HL-60 (cell line): ENCODE measurements at regions not wholly inside any gene's neighbourhood (a gene's known extent, or its start where the extent isn't known, plus 50 kb on each side); places are given as distances from the start of the nearest gene placed in this dataset.
"Not testable (repeated sequence)": the region's sequence is repeated elsewhere in the genome, so short reads cannot be mapped to it uniquely, and the experiment has no call there.

ENCODE experiments used
- DNase-seq, 2 experiments: peaks; one replicate each; pipeline ENCODE4 v3.0.0-alpha.2; 2010 to 2020; ENCODE audit warnings: low read depth in 1 of 2, low spot score in 1 of 2
- H3K27ac ChIP-seq: fragments of 250-450 bp; sonication (Bioruptor Pico); replicated peaks from 2 replicates; pipeline ENCODE4 v1.5.1; 2020; ENCODE audit warnings: mild to moderate bottlenecking, moderate library complexity
- H3K27me3 ChIP-seq: fragments of 250-450 bp; sonication (Bioruptor Pico); 2 replicates; pipeline ENCODE4 v1.5.1; 2021; ENCODE audit warnings: mild to moderate bottlenecking, moderate library complexity; ENCODE audit not compliant: insufficient read depth, poor library complexity, severe bottlenecking
- H3K4me3 ChIP-seq: replicated peaks from 2 replicates; pipeline ENCODE4 v1.5.1; 2011; ENCODE audit warnings: mild to moderate bottlenecking, control low read depth, low read length; ENCODE audit not compliant: insufficient read depth
- CTCF ChIP-seq: IDR thresholded peaks from one replicate; pipeline ENCODE4 v1.5.1; 2011; ENCODE audit warnings: low read length, control low read depth, inconsistent platforms; ENCODE audit not compliant: insufficient read depth
- GABPA ChIP-seq: IDR thresholded peaks from 2 replicates; pipeline ENCODE4 v1.6.1; 2012; ENCODE audit warnings: low read depth
- POLR2AphosphoS5 ChIP-seq: IDR thresholded peaks from 2 replicates; pipeline ENCODE4 v1.6.1; 2012; ENCODE audit warnings: low read depth
- SPI1 ChIP-seq: IDR thresholded peaks from 2 replicates; pipeline ENCODE4 v1.6.1; 2012; ENCODE audit warnings: low read depth, mild to moderate bottlenecking, borderline replicate concordance
- TF ChIP-seq, protein P1 (sequence below): IDR thresholded peaks from 2 replicates; pipeline ENCODE4 v1.6.1; 2012; ENCODE audit warnings: low read depth; ENCODE audit not compliant: insufficient replicate concordance

DNA sequence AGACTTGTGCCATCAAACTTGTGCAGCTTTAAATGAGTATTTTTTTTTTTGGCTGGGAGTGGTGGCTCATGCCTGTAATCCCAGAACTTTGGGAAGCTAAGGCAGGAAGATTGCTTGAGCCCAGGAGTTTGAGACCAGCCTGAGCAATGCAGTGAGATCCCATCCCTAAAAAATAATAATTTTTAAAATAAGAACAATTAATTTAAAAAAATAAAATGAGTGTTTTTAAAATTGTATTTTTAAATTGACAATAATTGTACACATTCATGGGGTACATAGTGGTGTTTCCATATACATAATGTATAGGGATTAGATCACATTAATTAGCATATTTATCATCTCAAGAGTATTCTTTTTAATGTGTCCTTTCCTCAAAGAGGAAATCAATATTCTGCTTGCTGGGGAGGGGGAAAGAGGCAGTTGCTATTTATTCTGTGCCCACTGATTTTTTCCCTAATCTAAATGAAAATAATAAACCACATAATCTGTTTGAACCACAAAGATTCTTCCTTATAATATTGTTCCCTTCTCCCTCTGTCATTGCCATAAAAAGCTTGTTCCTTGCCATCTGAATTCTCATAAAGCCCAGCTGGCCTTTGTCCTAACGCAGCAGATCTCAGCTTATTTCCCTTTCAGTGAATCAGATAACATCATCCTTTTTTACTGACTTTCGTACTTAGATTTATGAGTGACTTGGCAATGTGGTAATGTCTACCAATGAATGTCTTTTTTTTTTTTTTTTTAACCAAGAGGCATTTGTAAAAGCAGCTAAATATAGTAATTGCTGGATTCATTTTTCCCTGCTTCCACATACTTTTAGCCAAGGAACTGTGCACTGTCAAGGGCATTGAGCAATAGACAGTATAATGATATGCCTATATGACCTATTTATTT is 81.8 kb upstream of the RUBCNL start:
- DNase-seq, result no peak
- no peaks in the 10 kb centered on the region for H3K27me3 ChIP-seq
- H3K27ac ChIP-seq, result no peak overlapping the region
- TF ChIP-seq, protein P1, sequence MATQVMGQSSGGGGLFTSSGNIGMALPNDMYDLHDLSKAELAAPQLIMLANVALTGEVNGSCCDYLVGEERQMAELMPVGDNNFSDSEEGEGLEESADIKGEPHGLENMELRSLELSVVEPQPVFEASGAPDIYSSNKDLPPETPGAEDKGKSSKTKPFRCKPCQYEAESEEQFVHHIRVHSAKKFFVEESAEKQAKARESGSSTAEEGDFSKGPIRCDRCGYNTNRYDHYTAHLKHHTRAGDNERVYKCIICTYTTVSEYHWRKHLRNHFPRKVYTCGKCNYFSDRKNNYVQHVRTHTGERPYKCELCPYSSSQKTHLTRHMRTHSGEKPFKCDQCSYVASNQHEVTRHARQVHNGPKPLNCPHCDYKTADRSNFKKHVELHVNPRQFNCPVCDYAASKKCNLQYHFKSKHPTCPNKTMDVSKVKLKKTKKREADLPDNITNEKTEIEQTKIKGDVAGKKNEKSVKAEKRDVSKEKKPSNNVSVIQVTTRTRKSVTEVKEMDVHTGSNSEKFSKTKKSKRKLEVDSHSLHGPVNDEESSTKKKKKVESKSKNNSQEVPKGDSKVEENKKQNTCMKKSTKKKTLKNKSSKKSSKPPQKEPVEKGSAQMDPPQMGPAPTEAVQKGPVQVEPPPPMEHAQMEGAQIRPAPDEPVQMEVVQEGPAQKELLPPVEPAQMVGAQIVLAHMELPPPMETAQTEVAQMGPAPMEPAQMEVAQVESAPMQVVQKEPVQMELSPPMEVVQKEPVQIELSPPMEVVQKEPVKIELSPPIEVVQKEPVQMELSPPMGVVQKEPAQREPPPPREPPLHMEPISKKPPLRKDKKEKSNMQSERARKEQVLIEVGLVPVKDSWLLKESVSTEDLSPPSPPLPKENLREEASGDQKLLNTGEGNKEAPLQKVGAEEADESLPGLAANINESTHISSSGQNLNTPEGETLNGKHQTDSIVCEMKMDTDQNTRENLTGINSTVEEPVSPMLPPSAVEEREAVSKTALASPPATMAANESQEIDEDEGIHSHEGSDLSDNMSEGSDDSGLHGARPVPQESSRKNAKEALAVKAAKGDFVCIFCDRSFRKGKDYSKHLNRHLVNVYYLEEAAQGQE, result no peak
- TF ChIP-seq SPI1 (no peak), GABPA (no peak), CTCF (no peak), POLR2AphosphoS5 (no peak)
- H3K4me3 ChIP-seq, result no peak overlapping the region

GRCh38 chr13:46467694-46468093 is 80.6 kb upstream of the RUBCNL start:
- H3K27ac ChIP-seq, H3K4me3 ChIP-seq, H3K27me3 ChIP-seq, DNase-seq: not testable (repeated sequence)

DNA sequence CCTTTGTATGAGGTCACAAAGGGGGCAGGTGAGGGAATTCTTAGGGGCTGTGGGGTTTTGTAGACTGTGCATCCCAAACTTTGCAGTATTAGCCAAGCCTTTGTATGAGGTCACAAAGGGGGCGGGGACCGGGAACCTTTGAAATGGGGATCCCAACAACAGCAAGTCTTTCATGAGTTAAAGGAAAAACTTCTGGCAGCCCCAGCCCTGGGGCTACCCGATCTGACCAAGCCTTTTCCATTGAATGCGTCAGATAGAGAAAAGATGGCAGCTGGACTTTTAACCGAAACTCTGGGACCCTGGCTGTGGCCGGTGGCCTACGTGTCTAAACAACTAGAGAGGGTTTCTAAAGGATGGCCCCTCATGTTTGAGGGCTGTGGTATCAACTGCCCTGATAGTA is 79.0 kb upstream of the RUBCNL start:
- not testable (repeated sequence) for H3K27ac ChIP-seq, H3K27me3 ChIP-seq, H3K4me3 ChIP-seq, DNase-seq

GRCh38 chr13:46463719-46464118 is 76.7 kb upstream of the RUBCNL start:
- TF ChIP-seq GABPA (no peak), SPI1 (no peak), POLR2AphosphoS5 (no peak), CTCF (no peak)
- TF ChIP-seq, protein P1, result no peak
- DNase-seq, result no peak
- H3K4me3 ChIP-seq, result no peak overlapping the region
- no peaks in the 10 kb centered on the region for H3K27me3 ChIP-seq
- H3K27ac ChIP-seq, result no peak overlapping the region

DNA sequence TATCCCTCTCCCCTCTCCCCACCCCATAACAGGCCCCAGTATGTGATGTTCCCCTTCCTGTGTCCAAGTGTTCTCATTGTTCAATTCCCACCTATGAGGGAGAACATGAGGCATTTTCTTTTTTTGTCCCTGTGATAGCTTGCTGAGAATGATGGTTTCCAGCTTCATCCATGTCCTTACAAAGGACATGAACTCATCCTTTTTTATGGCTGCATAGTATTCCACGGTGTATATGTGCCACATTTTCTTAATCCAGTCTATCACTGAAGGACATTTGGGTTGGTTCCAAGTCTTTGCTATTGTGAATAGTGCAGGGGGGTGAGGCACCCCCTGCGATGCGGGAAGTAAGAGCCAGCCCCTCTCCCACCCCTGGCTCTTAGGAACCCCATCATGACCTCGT is 73.2 kb upstream of the RUBCNL start:
- not testable (repeated sequence) for H3K27ac ChIP-seq, H3K27me3 ChIP-seq, DNase-seq, H3K4me3 ChIP-seq

GRCh38 chr13:46457255-46457654 is 70.2 kb upstream of the RUBCNL start:
- H3K27ac ChIP-seq, DNase-seq, H3K4me3 ChIP-seq: not testable (repeated sequence)

GRCh38 chr13:46455924-46456323 is 68.9 kb upstream of the RUBCNL start:
- not testable (repeated sequence) for H3K27me3 ChIP-seq, H3K27ac ChIP-seq, H3K4me3 ChIP-seq
- DNase-seq, result peak in 1 of 2 experiments; percentile 85

More at GRCh38 chr13:46457255-46457654, 70.2 kb upstream of the RUBCNL start:
- not testable (repeated sequence) for H3K27me3 ChIP-seq

GRCh38 chr13:46451145-46451544 is 64.1 kb upstream of the RUBCNL start:
- not testable (repeated sequence) for H3K27ac ChIP-seq, H3K4me3 ChIP-seq, DNase-seq, H3K27me3 ChIP-seq

GRCh38 chr13:46449949-46450348 is 62.9 kb upstream of the RUBCNL start:
- DNase-seq, H3K4me3 ChIP-seq, H3K27me3 ChIP-seq, H3K27ac ChIP-seq: not testable (repeated sequence)
